ENCODE measurements at regions not wholly inside any gene's neighbourhood (a gene's known extent, or its start where the extent isn't known, plus 50 kb on each side); places are given as distances from the start of the nearest gene placed in this dataset.

DNA sequence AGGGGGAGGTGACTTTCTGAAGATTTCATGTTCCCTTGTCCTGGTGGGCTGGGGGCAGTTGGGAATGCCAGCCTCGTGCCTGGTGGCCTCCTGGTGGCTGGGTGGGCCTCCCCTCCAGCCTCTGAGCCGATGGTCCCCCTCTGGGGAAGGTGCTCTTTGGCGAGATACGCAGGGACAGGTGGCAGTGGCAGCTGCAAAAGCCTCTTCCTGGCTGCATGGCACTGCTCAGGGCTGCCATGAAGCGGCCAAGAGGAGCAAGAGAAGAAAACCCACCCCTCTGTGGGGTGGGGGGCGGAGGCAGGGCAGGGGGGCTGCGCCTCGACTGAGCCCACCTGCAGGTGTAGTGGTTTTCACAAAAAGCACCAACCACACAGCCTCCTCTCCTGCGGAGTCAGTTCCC, 61.8 kb upstream of the PHF21B start:
- TF ChIP-seq FOXP2 (optimal IDR thresholded peaks at IDR 0.05; ENCODE audit: borderline replicate concordance, extremely low read depth, extremely low read length, insufficient read depth) (no peak), SIN3A (IDR thresholded peaks at IDR 0.05; ENCODE audit: borderline replicate concordance, insufficient read depth, low read length) (no peak)
- TF ChIP-seq, protein P1, sequence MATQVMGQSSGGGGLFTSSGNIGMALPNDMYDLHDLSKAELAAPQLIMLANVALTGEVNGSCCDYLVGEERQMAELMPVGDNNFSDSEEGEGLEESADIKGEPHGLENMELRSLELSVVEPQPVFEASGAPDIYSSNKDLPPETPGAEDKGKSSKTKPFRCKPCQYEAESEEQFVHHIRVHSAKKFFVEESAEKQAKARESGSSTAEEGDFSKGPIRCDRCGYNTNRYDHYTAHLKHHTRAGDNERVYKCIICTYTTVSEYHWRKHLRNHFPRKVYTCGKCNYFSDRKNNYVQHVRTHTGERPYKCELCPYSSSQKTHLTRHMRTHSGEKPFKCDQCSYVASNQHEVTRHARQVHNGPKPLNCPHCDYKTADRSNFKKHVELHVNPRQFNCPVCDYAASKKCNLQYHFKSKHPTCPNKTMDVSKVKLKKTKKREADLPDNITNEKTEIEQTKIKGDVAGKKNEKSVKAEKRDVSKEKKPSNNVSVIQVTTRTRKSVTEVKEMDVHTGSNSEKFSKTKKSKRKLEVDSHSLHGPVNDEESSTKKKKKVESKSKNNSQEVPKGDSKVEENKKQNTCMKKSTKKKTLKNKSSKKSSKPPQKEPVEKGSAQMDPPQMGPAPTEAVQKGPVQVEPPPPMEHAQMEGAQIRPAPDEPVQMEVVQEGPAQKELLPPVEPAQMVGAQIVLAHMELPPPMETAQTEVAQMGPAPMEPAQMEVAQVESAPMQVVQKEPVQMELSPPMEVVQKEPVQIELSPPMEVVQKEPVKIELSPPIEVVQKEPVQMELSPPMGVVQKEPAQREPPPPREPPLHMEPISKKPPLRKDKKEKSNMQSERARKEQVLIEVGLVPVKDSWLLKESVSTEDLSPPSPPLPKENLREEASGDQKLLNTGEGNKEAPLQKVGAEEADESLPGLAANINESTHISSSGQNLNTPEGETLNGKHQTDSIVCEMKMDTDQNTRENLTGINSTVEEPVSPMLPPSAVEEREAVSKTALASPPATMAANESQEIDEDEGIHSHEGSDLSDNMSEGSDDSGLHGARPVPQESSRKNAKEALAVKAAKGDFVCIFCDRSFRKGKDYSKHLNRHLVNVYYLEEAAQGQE (IDR thresholded peaks at IDR 0.05; ENCODE audit: insufficient read depth in 1 of 2, low read depth in 2 of 2, low read length in 2 of 2): no peak
